ENCODE measurements at regions not wholly inside any gene's neighbourhood (a gene's known extent, or its start where the extent isn't known, plus 50 kb on each side); places are given as distances from the start of the nearest gene placed in this dataset.

- DNase-seq, result no peak
Measured at GRCh38 chr9:99441829-99442228, 219.7 kb downstream of the SEC61B start.

- DNase-seq, result no peak
Measured at GRCh38 chr9:99445371-99445891, 223.3 kb downstream of the SEC61B start.

- no peak for DNase-seq
Measured at GRCh38 chr9:99445920-99446319, 223.8 kb downstream of the SEC61B start.

GRCh38 chr9:99447951-99448350, 225.9 kb downstream of the SEC61B start:
- DNase-seq, result no peak

- DNase-seq, result no peak
Measured at GRCh38 chr9:99449726-99450125, 227.6 kb downstream of the SEC61B start.

GRCh38 chr9:99451112-99451606, 229.1 kb downstream of the SEC61B start:
- no peak for DNase-seq

GRCh38 chr9:99457406-99457805, 235.3 kb downstream of the SEC61B start:
- no peak for DNase-seq

GRCh38 chr9:99457981-99458380, 235.9 kb downstream of the SEC61B start:
- DNase-seq, result no peak

GRCh38 chr9:99459919-99460318, 237.8 kb downstream of the SEC61B start:
- no peak for DNase-seq

- DNase-seq, result no peak
Measured at GRCh38 chr9:99463131-99463530, 241.0 kb downstream of the SEC61B start.

GRCh38 chr9:99464568-99464967, 242.5 kb downstream of the SEC61B start:
- DNase-seq, result no peak

- DNase-seq, result no peak
Measured at GRCh38 chr9:99465231-99465907, 243.3 kb downstream of the SEC61B start.

GRCh38 chr9:99466104-99466503, 244.0 kb downstream of the SEC61B start:
- no peak for DNase-seq

GRCh38 chr9:99466781-99467180, 244.7 kb downstream of the SEC61B start:
- no peak for DNase-seq

- no peak for DNase-seq
Measured at GRCh38 chr9:99471033-99471432, 249.0 kb downstream of the SEC61B start.

GRCh38 chr9:99472240-99472915, 250.3 kb downstream of the SEC61B start:
- no peak for DNase-seq

GRCh38 chr9:99472916-99473245, 250.8 kb downstream of the SEC61B start:
- no peak for DNase-seq

GRCh38 chr9:99474186-99474585, 252.1 kb downstream of the SEC61B start:
- DNase-seq, result no peak

GRCh38 chr9:99475401-99476065, 253.5 kb downstream of the SEC61B start:
- no peak for DNase-seq

- DNase-seq, result no peak
Measured at GRCh38 chr9:99478469-99479027, 256.5 kb downstream of the SEC61B start.

GRCh38 chr9:99479929-99480328, 257.8 kb downstream of the SEC61B start:
- no peak for DNase-seq

- DNase-seq, result no peak
Measured at GRCh38 chr9:99485459-99485858, 263.4 kb downstream of the SEC61B start.

GRCh38 chr9:99486684-99487083, 264.6 kb downstream of the SEC61B start:
- DNase-seq, result no peak

Measured in activated CD4-positive, alpha-beta T cell treated with anti-CD3 and anti-CD28 coated beads, Interleukin-2, amount 50 U/mL, for 48 hours (primary cell).